Right atrium auricular region (tissue), 2 donors: ENCODE measurements at regions not wholly inside any gene's neighbourhood (a gene's known extent, or its start where the extent isn't known, plus 50 kb on each side); places are given as distances from the start of the nearest gene placed in this dataset.

Experiments used
- DNase-seq: peaks from one replicate; pipeline ENCODE4 v3.0.0-alpha.2; 2019; ENCODE audit warnings: low spot score
- H3K27ac ChIP-seq, 2 donors: fragments of 200-600 bp; sonication (generic); 1 replicate in 1 of 2; 2 replicates in 1 of 2; pipeline ENCODE4 v1.5.1; 2016 to 2019
- H3K27me3 ChIP-seq, 2 donors: fragments of 200-600 bp; sonication (generic); one replicate each; pipeline versions ENCODE4 v1.5.1 to v1.6.0; 2017 to 2019
- H3K36me3 ChIP-seq: fragments of 200-600 bp; sonication (generic); one replicate; pipeline ENCODE4 v1.5.1; 2016
- H3K4me1 ChIP-seq, 2 donors: fragments of 200-600 bp; sonication (generic); one replicate each; pipeline versions ENCODE4 v1.5.1 to v1.6.0; 2017 to 2019
- H3K4me3 ChIP-seq, 2 donors: fragments of 200-600 bp; sonication (generic); 1 replicate in 1 of 2; 2 replicates in 1 of 2; pipeline ENCODE4 v1.5.1; 2017 to 2019; ENCODE audit warnings: mild to moderate bottlenecking in 1 of 2, moderate library complexity in 1 of 2
- H3K9me3 ChIP-seq, 2 donors: fragments of 200-600 bp; sonication (generic); one replicate each; pipeline ENCODE4 v1.5.1; 2019
- CTCF ChIP-seq, 2 donors: fragments of 200-600 bp; sonication (generic); IDR thresholded peaks; one replicate each; pipeline ENCODE4 v1.5.1; 2019; ENCODE audit warnings: antibody characterized with exemption in 2 of 2

- TF ChIP-seq CTCF (IDR thresholded peaks at IDR 0.05): no peak
- no peak for DNase-seq
- Histone ChIP-seq H3K27ac (no peak overlapping the region), H3K27me3 (no peaks in the 10 kb centered on the region), H3K4me3 (no peak overlapping the region), H3K36me3 (no peaks in the 10 kb centered on the region), H3K4me1 (no peaks in the 10 kb centered on the region), H3K9me3 (no peaks in the 10 kb centered on the region)
These were observed 434.6 kb upstream of the NXPH2 start for GRCh38 chr2:139214801-139215200.

GRCh38 chr2:139209586-139209985, 429.4 kb upstream of the NXPH2 start:
- DNase-seq: no peak
- Histone ChIP-seq H3K4me3 (no peak overlapping the region), H3K9me3 (no peaks in the 10 kb centered on the region), H3K27me3 (no peaks in the 10 kb centered on the region), H3K36me3 (no peaks in the 10 kb centered on the region), H3K4me1 (no peaks in the 10 kb centered on the region), H3K27ac (no peak overlapping the region)
- TF ChIP-seq CTCF (IDR thresholded peaks at IDR 0.05): no peak

- Histone ChIP-seq H3K4me1 (no peaks in the 10 kb centered on the region), H3K36me3 (no peaks in the 10 kb centered on the region), H3K4me3 (no peak overlapping the region), H3K9me3 (no peaks in the 10 kb centered on the region), H3K27ac (no peak overlapping the region), H3K27me3 (no peaks in the 10 kb centered on the region)
- no peak for DNase-seq
- no peak for TF ChIP-seq CTCF (IDR thresholded peaks at IDR 0.05)
These were observed 421.3 kb upstream of the NXPH2 start for GRCh38 chr2:139201516-139201915.

- no peak for DNase-seq
- Histone ChIP-seq H3K4me1 (no peaks in the 10 kb centered on the region), H3K4me3 (no peak overlapping the region), H3K36me3 (no peaks in the 10 kb centered on the region), H3K27ac (no peak overlapping the region), H3K27me3 (no peaks in the 10 kb centered on the region), H3K9me3 (no peaks in the 10 kb centered on the region)
- TF ChIP-seq CTCF (IDR thresholded peaks at IDR 0.05): no peak
These were observed 416.6 kb upstream of the NXPH2 start for GRCh38 chr2:139196754-139197153.

- no peaks in the 10 kb centered on the region for H3K36me3 ChIP-seq
- H3K4me1 ChIP-seq: no peaks in the 10 kb centered on the region
- DNase-seq: no peak
- H3K9me3 ChIP-seq: no peaks in the 10 kb centered on the region
- no peak for TF ChIP-seq CTCF (IDR thresholded peaks at IDR 0.05)
- H3K27ac ChIP-seq: no peak overlapping the region
- no peaks in the 10 kb centered on the region for H3K27me3 ChIP-seq
- no peak overlapping the region for H3K4me3 ChIP-seq
These were observed 414.4 kb upstream of the NXPH2 start for GRCh38 chr2:139194546-139194945.

- no peaks in the 10 kb centered on the region for H3K9me3 ChIP-seq
- no peaks in the 10 kb centered on the region for H3K27me3 ChIP-seq
- no peaks in the 10 kb centered on the region for H3K4me1 ChIP-seq
- no peak overlapping the region for H3K27ac ChIP-seq
- no peak for TF ChIP-seq CTCF (IDR thresholded peaks at IDR 0.05)
- H3K4me3 ChIP-seq: no peak overlapping the region
- DNase-seq: no peak
- H3K36me3 ChIP-seq: no peaks in the 10 kb centered on the region
These were observed 396.9 kb upstream of the NXPH2 start for GRCh38 chr2:139177041-139177440.
